Stomach (tissue), 4 donors: ENCODE measurements at regions not wholly inside any gene's neighbourhood (a gene's known extent, or its start where the extent isn't known, plus 50 kb on each side); places are given as distances from the start of the nearest gene placed in this dataset.

ENCODE experiments used
- EP300 ChIP-seq: sonication (generic); formaldehyde crosslinking; IDR thresholded peaks from one replicate; pipeline ENCODE4 v1.6.1; 2017; ENCODE audit warnings: antibody characterized with exemption
- POLR2AphosphoS5 ChIP-seq, 3 donors: sonication (generic); formaldehyde crosslinking; IDR thresholded peaks; one replicate each; pipeline ENCODE4 v1.6.1; 2016; ENCODE audit warnings: antibody characterized with exemption in 3 of 3
- TF ChIP-seq, protein P1 (sequence below), 7 experiments: fragments of 450-650 bp in 4 of 7; fragments of 200-600 bp in 3 of 7; sonication (generic) in 3 of 7; IDR thresholded peaks; one replicate each; pipeline ENCODE4 v1.5.1; 2016 to 2019; ENCODE audit warnings: antibody characterized with exemption in 7 of 7, control low read depth in 2 of 7, mild to moderate bottlenecking in 1 of 7

DNA sequence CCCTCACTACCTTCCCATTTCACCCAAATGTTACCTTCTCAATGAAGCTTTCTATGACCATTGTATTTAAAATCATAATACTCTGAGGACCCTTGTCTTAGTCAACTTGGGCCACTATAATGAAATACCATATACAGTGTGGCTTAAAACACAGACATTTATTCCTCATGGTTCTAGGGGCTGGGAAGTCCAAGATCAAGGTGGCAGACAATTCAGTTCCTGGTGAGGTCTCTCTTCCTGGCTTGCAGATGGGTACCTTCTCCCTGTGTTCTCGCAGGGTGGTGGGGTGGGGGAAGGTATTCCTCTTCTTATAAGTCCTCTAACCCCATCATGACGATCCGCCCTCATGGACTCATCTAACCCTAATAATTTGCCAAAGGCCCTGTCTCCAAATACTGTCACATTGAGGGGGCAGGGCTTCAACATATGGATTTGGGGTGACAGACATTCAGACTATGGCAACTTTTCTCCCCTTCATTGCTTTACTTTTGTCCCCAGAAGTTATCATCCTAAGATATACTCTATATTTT lies 163.7 kb upstream of the PWP1 start:
- TF ChIP-seq EP300 (no peak), POLR2AphosphoS5 (IDR thresholded peaks at IDR 0.05) (no peak)
- TF ChIP-seq, protein P1, sequence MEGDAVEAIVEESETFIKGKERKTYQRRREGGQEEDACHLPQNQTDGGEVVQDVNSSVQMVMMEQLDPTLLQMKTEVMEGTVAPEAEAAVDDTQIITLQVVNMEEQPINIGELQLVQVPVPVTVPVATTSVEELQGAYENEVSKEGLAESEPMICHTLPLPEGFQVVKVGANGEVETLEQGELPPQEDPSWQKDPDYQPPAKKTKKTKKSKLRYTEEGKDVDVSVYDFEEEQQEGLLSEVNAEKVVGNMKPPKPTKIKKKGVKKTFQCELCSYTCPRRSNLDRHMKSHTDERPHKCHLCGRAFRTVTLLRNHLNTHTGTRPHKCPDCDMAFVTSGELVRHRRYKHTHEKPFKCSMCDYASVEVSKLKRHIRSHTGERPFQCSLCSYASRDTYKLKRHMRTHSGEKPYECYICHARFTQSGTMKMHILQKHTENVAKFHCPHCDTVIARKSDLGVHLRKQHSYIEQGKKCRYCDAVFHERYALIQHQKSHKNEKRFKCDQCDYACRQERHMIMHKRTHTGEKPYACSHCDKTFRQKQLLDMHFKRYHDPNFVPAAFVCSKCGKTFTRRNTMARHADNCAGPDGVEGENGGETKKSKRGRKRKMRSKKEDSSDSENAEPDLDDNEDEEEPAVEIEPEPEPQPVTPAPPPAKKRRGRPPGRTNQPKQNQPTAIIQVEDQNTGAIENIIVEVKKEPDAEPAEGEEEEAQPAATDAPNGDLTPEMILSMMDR (IDR thresholded peaks at IDR 0.05) = no peak
